Stomach (tissue), 4 donors: ENCODE measurements at regions not wholly inside any gene's neighbourhood (a gene's known extent, or its start where the extent isn't known, plus 50 kb on each side); places are given as distances from the start of the nearest gene placed in this dataset.

Source experiments
- EP300 ChIP-seq: sonication (generic); formaldehyde crosslinking; IDR thresholded peaks from one replicate; pipeline ENCODE4 v1.6.1; 2017; ENCODE audit warnings: antibody characterized with exemption
- POLR2A ChIP-seq, 4 donors: fragments of 450-650 bp; IDR thresholded peaks; one replicate each; pipeline ENCODE4 v1.6.1; 2016; ENCODE audit warnings: antibody characterized with exemption in 4 of 4, control low read depth in 2 of 4, mild to moderate bottlenecking in 1 of 4, moderate library complexity in 1 of 4
- POLR2AphosphoS5 ChIP-seq, 3 donors: sonication (generic); formaldehyde crosslinking; IDR thresholded peaks; one replicate each; pipeline ENCODE4 v1.6.1; 2016; ENCODE audit warnings: antibody characterized with exemption in 3 of 3
- TF ChIP-seq, protein P1 (sequence below), 7 experiments: fragments of 450-650 bp in 4 of 7; fragments of 200-600 bp in 3 of 7; sonication (generic) in 3 of 7; IDR thresholded peaks; one replicate each; pipeline ENCODE4 v1.5.1; 2016 to 2019; ENCODE audit warnings: antibody characterized with exemption in 7 of 7, control low read depth in 2 of 7, mild to moderate bottlenecking in 1 of 7

DNA sequence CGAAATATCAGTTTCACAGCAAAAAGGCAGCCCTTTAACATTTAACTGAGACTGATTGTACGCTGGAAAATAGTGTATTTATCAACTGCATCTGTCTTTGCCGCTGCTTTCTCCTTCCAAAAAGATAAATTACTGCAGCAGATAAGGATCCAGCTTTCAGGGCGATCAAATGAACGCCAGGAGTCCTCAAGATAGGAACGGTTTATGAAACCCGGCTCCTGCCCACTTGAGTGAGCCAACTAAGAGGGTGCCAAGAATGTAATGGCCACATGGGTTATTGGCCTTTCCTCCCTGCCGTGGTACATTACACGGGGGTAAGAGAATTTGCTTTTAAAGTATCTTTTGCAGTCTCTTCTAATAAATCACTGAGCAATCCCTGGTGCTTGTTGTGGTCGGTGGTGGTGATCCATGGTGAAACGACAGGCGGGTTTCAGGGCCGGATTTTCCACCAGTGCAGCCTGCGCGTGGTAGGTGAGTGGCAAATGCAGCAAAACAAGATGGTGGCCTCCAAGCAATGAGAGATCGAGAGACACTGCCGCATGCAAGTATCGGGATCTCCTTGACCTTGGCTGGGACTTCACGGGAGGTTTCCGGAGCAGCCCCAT is 67.5 kb upstream of the IRX6 start:
- TF ChIP-seq, protein P1, sequence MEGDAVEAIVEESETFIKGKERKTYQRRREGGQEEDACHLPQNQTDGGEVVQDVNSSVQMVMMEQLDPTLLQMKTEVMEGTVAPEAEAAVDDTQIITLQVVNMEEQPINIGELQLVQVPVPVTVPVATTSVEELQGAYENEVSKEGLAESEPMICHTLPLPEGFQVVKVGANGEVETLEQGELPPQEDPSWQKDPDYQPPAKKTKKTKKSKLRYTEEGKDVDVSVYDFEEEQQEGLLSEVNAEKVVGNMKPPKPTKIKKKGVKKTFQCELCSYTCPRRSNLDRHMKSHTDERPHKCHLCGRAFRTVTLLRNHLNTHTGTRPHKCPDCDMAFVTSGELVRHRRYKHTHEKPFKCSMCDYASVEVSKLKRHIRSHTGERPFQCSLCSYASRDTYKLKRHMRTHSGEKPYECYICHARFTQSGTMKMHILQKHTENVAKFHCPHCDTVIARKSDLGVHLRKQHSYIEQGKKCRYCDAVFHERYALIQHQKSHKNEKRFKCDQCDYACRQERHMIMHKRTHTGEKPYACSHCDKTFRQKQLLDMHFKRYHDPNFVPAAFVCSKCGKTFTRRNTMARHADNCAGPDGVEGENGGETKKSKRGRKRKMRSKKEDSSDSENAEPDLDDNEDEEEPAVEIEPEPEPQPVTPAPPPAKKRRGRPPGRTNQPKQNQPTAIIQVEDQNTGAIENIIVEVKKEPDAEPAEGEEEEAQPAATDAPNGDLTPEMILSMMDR (IDR thresholded peaks at IDR 0.05) = no peak
- TF ChIP-seq POLR2A (IDR thresholded peaks at IDR 0.05) (no peak), EP300 (no peak), POLR2AphosphoS5 (IDR thresholded peaks at IDR 0.05) (no peak)
